Renal cortex interstitium (tissue), 11 donors: ENCODE measurements at regions not wholly inside any gene's neighbourhood (a gene's known extent, or its start where the extent isn't known, plus 50 kb on each side); places are given as distances from the start of the nearest gene placed in this dataset.
A peak's percentile ranks its signal among the peaks of the same experiment; 100 is the strongest.

Experiments used
- DNase-seq, 11 donors: peaks; one replicate each; pipeline ENCODE4 v3.0.0-alpha.2; 2013; ENCODE audit warnings: low read depth in 9 of 11, low spot score in 4 of 11; ENCODE audit errors: extremely low read depth in 1 of 11

- DNase-seq = no peak
Measured at GRCh38 chr4:115396034-115396433, 282.6 kb upstream of the NDST4 start.

- no peak for DNase-seq
Measured at GRCh38 chr4:115376866-115377265, 263.4 kb upstream of the NDST4 start.

DNA sequence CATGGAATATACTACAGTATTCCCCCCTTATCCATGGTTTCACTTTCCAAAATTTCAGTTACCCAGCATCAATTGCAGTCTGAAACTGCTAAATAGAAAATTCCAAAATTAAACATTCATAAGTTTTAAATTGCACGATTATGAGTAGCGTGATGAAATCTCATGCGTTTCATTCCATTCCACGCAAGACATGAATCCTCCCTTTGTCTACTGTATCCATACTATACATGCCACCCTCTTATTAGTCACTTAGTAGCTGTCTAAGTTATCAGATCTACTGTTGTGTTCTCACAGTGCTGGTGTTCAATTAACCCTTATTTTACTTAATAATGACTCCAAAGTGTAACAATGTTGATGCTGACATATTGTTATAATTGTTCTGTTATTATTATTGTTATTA, 261.2 kb upstream of the NDST4 start:
- DNase-seq = no peak

DNA sequence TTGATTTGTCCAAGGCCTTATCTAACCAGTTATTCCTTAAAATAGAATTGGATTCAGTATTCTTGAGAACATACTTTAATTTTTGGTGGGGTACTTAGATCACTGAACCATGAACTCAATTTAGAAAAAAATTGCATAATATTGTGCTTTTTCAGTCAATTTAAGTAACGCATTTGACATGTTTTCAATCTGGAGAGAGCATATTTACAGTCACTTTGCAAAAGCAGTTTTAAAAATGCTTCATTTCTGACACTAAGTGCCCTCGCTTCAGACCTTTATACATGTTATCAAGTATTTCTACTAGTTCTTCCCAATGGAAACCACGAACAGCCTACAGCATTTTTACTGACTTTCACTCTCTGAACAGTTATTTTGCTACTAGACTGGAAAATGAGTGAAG, 257.1 kb upstream of the NDST4 start:
- no peak for DNase-seq

- DNase-seq = no peak
Measured at GRCh38 chr4:115370012-115370411, 256.6 kb upstream of the NDST4 start.

DNA sequence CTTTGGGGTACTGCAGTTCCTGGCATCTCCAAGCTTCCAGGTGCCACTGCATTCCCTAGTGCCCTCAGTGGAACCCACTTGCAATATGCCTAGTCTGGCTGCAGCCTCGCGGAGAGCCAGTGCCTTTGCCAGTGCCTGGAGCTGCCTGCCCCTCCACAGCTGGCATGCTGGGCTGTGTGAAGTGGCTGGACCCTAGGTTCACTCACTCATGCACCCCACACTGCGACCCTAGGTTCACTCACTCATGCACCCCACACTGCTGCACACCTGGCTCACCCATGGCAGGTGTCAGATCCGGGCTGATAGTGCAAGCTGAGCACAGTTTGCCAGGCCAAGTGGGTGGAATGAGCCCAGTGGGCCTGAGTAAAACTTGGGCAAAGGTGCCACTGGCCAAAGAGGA, 253.0 kb upstream of the NDST4 start:
- no peak for DNase-seq

DNA sequence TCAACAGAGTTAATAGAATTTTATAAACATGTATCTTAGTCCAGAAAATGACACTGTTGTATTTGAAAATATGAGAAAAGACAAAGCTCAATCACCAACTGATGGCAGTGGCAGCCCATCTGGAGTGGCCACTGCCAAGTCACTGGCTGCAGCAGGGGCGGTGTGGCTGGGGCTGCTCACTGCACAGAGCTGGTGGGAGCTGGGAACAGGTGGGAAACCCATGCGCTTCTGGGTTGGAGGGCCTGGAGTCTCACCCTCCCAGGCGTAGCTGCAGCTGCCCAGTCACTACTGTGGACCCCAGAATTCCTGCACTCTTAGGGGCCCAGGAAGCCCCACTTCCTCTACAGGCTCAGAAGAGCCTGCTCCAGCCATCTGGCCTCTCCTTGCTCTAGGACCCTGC, 251.8 kb upstream of the NDST4 start:
- DNase-seq = no peak

GRCh38 chr4:115361781-115362180, 248.4 kb upstream of the NDST4 start:
- no peak for DNase-seq

GRCh38 chr4:115360431-115360830, 247.0 kb upstream of the NDST4 start:
- no peak for DNase-seq

DNA sequence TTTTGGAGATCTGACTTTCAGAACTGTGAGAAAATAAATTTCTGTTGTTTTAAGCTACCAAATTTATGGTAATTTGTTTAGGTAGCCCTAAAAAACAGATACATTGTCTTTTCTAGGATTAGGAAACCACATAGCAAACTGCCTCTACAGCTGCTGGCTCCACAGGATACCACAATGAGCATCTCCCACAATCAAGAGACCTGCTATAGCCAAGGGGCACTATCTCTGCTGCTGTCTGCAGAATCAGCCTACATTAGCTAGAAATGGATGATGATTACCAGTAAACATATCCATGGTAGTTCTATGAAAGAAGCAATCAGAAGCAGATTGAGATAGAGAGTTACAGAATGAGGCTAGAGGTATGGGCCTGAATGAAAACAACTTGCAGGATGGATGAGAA, 244.4 kb upstream of the NDST4 start:
- no peak for DNase-seq

DNA sequence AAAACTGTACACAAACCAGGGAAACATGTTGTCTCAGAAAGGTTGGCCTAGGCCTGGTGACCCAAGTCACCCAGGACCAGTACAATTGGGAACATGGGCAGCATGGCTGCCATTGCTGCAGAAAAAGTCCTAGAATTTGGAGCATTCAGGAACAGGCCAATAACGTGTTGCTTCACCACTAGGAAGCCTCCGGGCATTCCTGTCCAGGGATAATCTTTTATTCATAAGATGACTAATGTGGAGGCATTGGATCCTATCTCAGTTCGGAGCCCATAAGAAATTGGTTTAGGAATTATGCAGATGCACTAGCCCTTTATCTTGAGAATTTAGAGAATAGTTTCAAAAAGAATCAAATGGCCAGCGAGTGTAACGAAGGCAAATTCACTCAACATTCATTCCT, 242.8 kb upstream of the NDST4 start:
- no peak for DNase-seq

GRCh38 chr4:115355329-115355728, 241.9 kb upstream of the NDST4 start:
- no peak for DNase-seq

- DNase-seq = no peak
Measured at GRCh38 chr4:115353370-115353769, 239.9 kb upstream of the NDST4 start.

DNA sequence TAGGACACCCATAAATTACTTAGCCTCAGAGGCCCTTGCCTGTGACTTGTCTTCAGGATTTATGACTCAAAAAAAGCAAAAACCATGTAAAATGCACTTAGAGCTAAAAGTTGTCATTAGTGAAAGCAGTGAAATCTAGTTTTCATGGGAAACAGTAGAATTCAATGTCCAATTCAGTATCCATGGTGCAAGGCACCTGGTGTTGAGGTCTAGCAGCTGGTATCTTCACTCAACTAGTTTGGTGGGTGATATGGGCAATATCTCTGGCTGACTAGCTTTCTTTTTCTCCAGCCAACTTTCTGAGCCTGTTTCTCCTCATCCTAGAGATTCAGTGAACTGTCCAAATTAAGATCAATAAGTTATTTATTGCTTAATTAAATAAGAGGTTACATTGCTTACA, 229.8 kb upstream of the NDST4 start:
- DNase-seq = no peak

DNA sequence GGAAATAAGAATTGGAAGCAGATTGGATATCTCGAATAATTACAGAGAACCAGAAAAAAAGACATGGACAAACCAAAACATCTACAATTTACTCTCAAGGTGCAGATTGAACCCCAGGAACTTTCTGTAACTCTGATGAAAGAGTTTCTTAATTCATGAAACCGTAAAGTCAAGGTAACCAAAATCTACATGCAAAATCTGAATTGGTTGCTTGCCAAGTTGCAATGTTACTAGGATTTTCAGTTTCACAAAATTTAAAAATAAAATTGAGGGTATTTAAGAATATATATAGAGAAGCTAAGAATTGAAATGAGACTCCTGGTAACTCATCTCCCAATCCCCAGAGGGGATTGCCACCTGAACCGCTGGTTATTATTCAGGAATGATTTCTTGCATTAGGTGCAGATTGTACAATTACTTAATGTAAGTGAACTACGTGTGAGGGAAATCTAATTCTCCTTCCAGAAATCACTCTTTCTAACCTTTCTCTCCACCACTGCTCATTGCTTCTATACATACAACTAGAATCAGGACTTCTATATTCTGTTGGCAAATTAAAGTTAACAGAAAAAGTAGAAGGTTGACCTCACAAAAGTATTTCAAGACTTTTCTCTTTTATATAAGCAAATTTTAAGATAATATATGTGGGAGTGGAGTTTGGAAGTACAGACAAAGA, 221.5 kb upstream of the NDST4 start:
- no peak for DNase-seq

GRCh38 chr4:115332078-115332477, 218.7 kb upstream of the NDST4 start:
- peak in 4 of 11 donors; percentile 2 to 11 (median 6) for DNase-seq

GRCh38 chr4:115331241-115331640, 217.8 kb upstream of the NDST4 start:
- DNase-seq = no peak

DNA sequence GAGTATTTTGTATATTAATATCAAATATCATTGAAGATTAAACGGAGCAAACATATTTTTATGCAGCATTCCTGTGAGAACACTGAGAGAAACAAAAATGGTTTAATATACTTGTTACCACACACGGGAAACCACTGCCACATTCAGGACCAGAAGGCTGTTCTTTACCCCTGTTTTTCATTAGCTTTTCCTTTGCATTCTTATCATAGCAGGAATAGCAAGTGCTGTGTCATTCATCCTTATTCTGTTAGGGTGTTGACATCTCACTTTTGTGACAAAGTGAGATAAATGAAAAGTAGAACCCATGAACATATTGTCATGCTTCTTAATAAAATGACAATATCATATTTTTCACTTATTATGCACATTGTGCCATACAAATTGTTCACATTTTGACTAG, 212.4 kb upstream of the NDST4 start:
- DNase-seq = no peak

DNA sequence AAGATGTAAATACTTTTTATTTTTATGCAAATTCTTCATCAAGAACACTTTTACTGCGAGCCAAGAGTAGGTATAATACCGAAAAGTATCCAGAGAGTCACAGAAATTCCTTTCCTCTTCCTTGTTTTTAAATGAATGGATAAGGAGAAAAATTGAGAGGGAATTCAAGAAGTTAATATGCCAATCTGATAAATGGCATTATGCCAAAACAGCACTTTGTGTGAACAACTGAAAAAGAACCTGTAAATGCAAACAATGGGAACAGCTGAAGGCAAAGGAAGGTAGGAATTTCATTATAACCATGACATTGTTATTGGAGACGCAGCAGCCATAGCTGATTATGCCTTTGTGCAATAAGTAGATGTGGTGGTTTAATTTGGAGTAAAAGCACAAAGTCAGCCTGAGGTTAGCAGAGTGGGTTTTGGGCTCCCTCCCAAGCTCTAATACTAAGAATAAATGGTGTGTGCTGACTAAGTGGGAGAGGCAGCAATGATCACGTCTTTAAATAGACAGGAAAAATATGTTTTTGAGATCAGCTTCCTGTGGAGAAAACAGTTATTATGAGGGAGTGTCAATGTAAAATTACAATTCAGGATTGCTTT, 209.8 kb upstream of the NDST4 start:
- DNase-seq = no peak

DNA sequence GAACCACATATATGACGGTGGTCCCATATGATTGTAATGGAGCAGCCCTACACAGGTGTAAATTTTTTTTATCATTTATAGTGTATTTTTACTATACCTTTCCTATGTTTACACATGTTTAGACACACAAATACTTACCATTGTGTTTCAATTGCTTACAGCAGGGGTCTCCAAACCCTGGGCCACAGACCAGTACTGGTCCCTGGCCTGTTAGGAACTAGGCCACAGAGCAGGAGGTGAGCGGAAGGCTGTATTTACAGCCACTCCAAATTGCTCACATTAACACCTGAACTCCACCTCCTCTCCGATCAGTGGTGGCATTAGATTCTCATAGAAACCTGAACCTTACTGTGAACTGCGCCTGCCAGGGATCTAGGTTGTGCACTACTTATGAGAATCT, 201.8 kb upstream of the NDST4 start:
- DNase-seq = no peak

GRCh38 chr4:115310641-115311040, 197.2 kb upstream of the NDST4 start:
- no peak for DNase-seq
